ENCODE measurements at regions not wholly inside any gene's neighbourhood (a gene's known extent, or its start where the extent isn't known, plus 50 kb on each side); places are given as distances from the start of the nearest gene placed in this dataset.

DNA sequence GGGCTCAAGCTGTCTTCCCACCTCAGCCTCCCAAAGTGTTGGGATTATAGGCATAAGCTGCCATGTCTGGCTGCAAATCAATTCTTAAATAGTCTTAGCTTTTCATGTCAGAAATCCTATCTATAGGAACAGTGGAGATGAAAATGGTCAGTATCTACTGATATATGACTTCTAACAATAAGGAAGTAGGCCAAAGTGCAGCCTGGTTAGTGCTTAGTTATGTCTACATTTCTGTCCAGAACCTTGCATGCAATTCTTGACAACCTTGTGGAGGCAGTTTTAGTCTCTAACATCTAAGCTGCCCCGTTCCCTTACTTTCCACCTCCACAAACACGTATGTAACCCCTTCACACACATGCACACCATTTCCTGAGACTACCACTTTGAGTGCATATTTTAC lies 169.2 kb upstream of the SPATS2L start:
- no peak for DNase-seq (ENCODE audit: extremely low spot score)
- no peak for TF ChIP-seq CTCF (IDR thresholded peaks at IDR 0.05; ENCODE audit: control extremely low read depth, extremely low read depth, low read depth, missing control alignments)
- CTCF ChIA-PET, result interaction anchor here (1.3 to 1.5 kb wide), 3 partner anchors 10 to 18 kb away, joined by 3 to 4 read pairs (median 3); no protein-coding TSS in a partner anchor
- POLR2A ChIA-PET, result no interaction called here

GRCh38 chr2:200137691-200138090 lies 168.8 kb upstream of the SPATS2L start:
- ChIA-PET CTCF (interaction anchor here (1.3 to 1.6 kb wide), 3 partner anchors 8 to 16 kb away, joined by 3 to 6 read pairs (median 4); no protein-coding TSS in a partner anchor), POLR2A (no interaction called here)
- no peak for DNase-seq (ENCODE audit: extremely low spot score)
- no peak for TF ChIP-seq CTCF (IDR thresholded peaks at IDR 0.05; ENCODE audit: control extremely low read depth, extremely low read depth, low read depth, missing control alignments)

GRCh38 chr2:200138391-200139124 lies 167.9 kb upstream of the SPATS2L start:
- CTCF ChIA-PET, result interaction anchor here (1.1 to 1.6 kb wide), 4 partner anchors 9 to 96 kb away, joined by 3 to 6 read pairs (median 4); no protein-coding TSS in a partner anchor
- no peak for TF ChIP-seq CTCF (IDR thresholded peaks at IDR 0.05; ENCODE audit: control extremely low read depth, extremely low read depth, low read depth, missing control alignments)
- no peak for DNase-seq (ENCODE audit: extremely low spot score)
- POLR2A ChIA-PET, result no interaction called here

DNA sequence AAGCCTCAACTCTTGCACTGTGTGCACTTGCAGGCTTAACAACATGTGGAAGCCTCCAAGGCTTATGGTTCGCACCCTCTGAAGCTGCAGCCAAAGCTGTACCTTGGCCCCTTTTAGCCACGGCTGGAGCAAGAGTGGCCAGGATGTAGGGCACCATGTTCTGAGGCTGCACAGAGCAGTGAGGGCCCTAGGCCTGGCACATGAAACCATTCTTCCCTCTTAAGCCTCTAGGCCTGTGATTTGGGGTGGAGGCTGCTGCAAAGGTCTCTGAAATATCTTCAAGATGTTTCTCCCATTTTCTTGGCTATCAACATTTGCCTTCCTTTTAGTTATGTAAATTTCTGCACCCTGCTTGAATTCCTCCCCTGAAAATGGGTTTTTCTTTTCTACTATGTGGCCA lies 161.9 kb upstream of the SPATS2L start:
- TF ChIP-seq CTCF (IDR thresholded peaks at IDR 0.05; ENCODE audit: control extremely low read depth, extremely low read depth, low read depth, missing control alignments), result no peak
- CTCF ChIA-PET, result no interaction called here
- no peak for DNase-seq (ENCODE audit: extremely low spot score)
- POLR2A ChIA-PET, result no interaction called here

GRCh38 chr2:200146501-200146900 lies 160.0 kb upstream of the SPATS2L start:
- CTCF ChIA-PET, result no interaction called here

GRCh38 chr2:200147371-200147770 lies 159.1 kb upstream of the SPATS2L start:
- POLR2A ChIA-PET, result no interaction called here
- no peak for TF ChIP-seq CTCF (IDR thresholded peaks at IDR 0.05; ENCODE audit: control extremely low read depth, extremely low read depth, low read depth, missing control alignments)
- CTCF ChIA-PET, result interaction anchor here (1.2 kb wide), 1 partner anchor 9 kb away, joined by 3 read pairs; no protein-coding TSS in a partner anchor
- DNase-seq (ENCODE audit: extremely low spot score), result no peak

More at GRCh38 chr2:200146501-200146900, 160.0 kb upstream of the SPATS2L start:
- POLR2A ChIA-PET, result no interaction called here
- TF ChIP-seq CTCF (IDR thresholded peaks at IDR 0.05; ENCODE audit: control extremely low read depth, extremely low read depth, low read depth, missing control alignments), result no peak
- no peak for DNase-seq (ENCODE audit: extremely low spot score)

Measured in GM10248 (cell line).